ENCODE measurements at regions not wholly inside any gene's neighbourhood (a gene's known extent, or its start where the extent isn't known, plus 50 kb on each side); places are given as distances from the start of the nearest gene placed in this dataset.
A peak's percentile ranks its signal among the peaks of the same experiment; 100 is the strongest.

DNA sequence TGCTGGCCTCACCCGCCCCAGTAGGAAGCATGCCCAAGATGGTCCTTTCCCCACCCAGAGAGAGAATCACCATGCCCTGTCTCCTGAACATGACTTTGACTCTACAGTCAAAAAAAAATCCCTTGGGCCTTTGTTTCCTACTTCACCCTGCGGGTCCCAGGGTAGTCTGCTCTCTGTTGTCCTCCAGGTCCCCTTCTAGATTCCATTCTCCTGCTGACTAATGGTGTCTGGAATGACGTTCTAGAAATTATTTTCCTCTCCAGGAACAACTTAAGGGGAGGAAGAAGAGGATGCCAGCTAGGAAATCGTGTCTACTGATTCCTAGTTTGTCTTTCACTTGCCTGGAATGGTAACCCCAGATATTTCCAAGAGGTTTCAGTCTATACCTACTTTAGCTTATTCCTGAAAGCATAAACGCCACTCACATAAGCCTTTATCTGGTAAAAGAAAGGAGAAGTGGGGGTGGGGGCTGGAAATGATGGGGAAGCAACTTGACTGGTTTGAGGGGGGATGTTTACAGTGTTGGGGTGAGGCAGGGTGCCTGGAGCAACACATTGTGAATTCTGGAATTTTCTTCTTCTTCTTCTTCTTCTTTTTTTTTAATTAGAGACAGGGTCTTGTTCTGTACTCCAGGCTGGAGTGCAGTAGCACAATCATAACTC lies 93.9 kb downstream of the SNX18 start:
- DNase-seq (ENCODE audit: low read depth): peak; percentile 41

DNA sequence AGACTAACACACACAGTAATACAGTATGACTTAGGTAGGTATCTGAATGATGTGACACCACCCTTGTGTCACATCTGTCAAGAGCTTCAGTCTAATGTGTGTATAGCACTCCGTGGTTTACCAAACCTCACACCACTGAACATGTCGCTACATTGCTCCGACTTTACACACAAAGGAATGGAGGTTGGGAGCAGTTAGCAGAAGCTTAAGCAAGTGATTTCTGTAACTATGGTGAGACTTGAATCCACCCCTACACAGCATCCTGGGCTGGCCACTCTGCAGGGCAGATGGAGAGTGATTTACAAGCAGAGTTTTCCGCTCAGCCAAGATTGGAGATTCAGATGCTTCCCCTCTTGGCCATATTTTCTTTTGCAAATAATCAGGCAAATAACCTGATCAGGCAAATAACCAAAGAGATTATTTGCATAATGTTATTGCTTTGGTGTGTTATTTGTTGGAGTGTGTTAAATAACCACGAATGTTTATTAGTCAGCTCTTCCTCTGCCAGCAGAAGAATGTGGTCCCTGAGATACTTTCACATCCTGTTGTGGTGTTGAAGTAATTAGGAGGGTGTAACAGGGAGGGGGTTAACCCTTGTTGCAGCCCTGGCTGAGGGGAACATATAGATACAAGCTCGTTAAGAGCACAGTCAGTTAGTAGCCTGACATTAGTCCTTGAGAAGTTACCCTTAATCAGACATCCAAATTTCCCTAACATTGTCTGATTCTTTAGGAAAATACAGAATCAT lies 92.8 kb downstream of the SNX18 start:
- DNase-seq (ENCODE audit: low read depth): peak; percentile 55

DNA sequence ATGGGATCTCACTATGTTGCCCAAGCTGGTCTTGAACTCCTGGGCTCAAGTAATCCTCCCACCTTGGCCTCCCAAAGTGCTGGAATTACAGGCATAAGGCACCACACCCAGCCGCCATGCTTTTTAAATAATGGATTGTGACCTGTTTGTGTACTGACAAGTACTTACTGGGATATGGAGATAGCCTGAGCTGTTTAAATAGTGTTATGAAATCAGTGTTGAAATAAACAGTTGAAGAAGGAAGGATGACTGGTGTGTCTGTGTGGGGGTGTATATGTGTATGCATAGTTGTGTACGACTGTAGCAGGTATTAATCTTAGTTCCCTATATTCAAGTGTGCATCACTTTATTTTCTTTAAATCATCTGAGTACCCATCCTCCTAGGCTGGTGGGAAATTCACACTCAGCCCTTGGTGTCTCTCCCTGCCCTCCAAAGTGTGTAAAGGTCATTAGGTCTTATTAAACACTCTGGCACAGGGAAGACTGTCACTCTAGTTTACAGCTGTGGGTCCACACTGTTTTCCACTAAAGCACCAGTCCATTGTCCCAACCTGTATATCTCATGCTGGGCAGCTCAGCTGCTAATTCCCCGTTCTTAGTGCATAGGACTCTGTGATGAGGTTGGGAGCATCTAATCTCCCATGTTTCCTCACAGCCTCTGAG lies 91.0 kb downstream of the SNX18 start:
- DNase-seq (ENCODE audit: low read depth): peak; percentile 80

DNA sequence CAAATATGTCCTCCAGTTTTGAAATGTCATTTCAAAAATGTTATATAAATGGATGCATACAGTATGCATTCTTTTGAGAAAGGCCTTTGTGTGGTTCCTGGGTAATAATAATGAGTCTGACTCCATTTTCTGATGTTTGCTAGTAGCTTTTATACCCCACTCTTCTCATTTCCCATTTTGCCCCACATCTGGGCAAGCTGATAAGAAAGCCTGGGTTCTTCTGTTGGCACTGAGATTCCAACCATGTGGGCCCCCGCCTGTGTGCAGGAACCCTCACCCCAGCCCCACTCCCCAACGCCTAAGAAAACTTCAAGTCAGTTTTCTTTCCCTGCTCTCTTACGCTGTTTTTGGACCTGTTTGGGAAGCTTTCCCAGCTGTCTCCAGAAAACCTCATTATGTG lies 89.4 kb downstream of the SNX18 start:
- DNase-seq (ENCODE audit: low read depth): no peak

DNA sequence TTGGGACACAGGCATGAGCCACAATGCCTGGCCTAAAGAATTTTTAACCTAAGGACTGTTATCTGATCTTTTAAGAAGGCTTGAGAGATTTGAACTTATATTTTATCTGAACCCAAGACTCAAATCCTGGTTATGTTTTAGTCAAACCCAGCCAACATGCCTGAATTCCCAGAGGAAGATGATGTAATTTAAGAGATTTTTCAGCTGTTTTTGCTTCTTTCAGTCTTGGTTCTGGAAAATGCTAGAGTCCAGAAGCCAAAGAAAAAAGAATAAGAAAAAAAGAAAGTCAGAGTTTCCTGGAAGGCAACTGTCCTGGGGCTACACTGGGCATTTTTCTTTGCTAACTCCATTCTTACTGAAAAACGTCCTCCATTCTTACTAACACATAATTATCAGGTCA lies 85.8 kb downstream of the SNX18 start:
- no peak for DNase-seq (ENCODE audit: low read depth)

DNA sequence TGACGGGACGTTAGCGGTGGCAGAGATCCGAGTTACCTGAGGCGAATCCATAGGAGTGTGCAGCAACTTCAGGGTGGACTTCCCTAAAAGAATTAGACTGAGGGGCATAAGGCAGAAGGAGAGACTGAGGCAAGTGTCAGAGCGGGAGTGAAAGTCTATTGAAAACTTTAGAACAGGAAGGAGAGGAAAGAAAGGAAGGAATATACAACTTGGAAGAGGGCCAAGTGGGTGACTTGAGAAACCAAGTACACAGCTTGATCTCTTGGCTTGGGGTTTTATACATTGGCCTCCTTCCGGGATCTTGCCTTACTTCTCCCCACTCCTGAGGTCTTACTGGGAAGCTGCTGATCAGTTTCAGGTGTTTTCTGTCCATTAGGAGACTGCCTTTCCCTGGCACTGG lies 84.9 kb downstream of the SNX18 start:
- no peak for DNase-seq (ENCODE audit: low read depth)

DNA sequence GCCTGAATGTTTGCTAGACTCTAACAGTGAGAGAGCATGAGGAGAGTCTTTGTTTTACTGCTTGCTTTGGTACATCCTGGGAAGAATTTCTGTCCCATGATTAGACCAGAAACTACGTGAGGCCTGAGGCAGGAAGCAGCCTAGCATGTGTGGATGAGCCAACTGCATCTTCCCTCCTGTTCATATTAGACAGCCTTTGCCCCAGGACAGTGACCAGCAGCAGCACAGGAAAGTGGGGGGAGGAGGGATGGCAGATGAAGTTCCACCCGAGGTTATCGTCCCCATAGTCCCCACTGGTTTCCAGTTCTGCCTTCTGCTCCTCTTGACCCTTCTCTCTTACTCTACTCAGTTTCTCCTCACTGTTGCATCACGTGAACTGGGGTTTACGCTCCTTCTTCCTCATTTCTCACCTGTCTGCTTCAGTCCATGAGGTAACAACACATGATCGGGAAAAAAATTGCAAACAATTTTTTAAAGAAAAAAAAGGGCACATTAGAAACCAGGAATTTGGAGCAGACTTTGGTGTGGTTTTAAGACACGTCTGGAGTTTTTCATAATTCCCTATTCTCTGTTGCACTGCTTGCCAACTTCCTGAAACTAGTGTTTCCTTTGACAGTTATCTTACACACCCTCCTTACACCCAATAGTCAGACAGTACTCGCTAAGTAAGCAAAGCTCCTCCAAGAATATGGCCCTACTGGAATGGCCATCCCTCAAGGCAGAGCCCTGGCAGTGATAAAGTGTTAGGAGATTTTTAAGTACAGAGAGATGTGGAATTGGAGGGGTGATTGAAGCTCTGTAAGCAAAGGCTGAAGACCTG lies 84.1 kb downstream of the SNX18 start:
- DNase-seq (ENCODE audit: low read depth): no peak

All from iris pigment epithelial cell (primary cell).